ENCODE measurements at regions not wholly inside any gene's neighbourhood (a gene's known extent, or its start where the extent isn't known, plus 50 kb on each side); places are given as distances from the start of the nearest gene placed in this dataset.

GRCh38 chr3:67781871-67782270, 127.5 kb upstream of the SUCLG2 start:
- TF ChIP-seq POLR2A (IDR thresholded peaks at IDR 0.05), result no peak
- no peak for TF ChIP-seq POLR2AphosphoS5 (IDR thresholded peaks at IDR 0.05)
